Activated CD4-positive, alpha-beta T cell treated with anti-CD3 and anti-CD28 coated beads for 48 hours (primary cell): ENCODE measurements at regions not wholly inside any gene's neighbourhood (a gene's known extent, or its start where the extent isn't known, plus 50 kb on each side); places are given as distances from the start of the nearest gene placed in this dataset.
"Not testable (repeated sequence)": the region's sequence is repeated elsewhere in the genome, so short reads cannot be mapped to it uniquely, and the experiment has no call there.

ENCODE experiments used
- DNase-seq: peaks from one replicate; pipeline ENCODE4 v3.0.0-alpha.2; 2020

DNA sequence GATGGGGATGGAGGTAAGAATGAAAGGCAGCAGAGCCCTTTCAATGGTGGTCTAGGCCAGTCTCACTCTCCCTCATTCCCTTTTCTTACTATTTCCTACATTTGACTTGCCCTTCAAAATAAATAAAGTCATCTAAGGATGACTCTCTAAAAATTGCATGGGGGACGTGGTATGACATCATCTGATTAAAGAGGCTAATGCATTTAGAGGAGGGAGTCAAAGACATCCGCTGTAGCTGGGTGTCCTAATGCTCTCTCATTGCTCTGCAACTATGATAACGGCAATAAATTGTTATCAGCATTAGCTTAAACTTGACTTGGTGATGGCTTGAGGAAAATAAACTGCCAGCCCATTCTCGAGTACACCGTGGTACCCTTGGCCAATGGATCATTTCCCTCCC is 225.6 kb upstream of the PBX1 start:
- DNase-seq, result no peak

DNA sequence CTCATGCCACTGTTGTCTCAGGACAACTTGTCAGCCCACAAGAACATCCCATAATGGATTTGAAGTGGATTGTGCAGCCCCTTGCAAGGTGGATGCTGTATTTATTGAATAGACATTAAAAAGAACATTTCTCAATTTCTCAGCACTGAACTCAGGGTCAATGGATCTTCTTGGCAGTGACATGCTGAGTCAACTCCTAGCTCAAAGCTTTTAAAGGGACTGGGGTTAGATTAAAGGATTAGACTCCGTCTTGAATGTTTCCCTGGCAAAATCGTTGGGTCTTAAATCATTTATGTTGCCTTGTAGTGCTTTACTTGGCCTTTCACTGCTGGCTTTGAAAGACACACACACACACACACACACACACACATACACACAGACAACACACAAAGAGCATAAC is 221.6 kb upstream of the PBX1 start:
- no peak for DNase-seq

DNA sequence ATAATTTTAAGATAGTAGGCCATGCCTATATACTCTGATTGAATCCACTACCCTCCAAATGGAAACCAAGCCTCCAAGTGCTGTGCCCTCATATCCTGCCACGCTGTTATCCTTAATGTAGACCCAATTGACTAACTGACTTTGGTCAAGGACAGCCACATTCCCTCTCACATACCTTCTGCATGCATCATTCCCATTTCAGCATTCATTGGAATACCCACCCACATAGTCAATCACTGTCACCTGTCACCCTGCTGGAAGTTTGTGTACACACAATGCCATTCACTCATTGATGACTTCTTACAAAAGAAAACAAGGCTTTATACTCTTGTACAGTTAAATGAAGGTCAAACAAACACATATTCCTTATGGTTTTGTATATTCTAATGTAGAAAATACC is 221.1 kb upstream of the PBX1 start:
- no peak for DNase-seq

DNA sequence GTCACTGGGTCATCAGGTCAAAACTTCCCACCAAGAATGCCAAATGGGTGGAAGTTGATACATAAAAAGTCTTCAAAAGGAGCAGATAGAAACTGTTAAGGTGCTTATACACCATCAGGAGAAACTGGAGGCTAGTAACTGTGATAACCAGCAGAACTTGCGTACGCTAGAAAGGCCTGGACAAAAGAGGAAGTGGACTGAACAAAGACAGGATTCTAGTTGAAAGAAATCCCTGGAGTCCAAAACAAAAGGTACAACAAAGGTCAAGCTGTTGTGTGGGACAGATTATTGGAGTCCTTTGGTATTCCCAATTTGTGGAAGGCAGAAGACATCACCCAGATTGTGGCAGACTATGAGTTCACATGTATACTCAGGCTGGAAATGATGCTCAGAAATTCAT is 215.8 kb upstream of the PBX1 start:
- no peak for DNase-seq

DNA sequence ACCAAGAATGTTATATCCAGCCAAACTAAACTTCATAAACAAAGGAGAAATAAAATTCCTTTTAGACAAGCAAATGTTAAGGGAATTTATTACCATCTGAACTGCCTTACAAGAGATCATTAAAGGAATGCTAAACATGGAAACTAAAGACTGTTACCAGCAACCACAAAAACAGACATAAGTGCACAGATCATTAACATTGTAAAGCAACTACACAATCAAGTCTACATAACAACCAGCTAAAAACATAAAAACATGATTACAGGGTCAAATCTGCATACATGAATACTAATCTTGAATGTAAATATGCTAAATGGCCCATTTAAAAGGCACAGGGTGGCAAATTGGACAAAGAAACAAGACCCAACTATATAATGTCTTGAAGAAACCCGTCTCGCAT is 211.0 kb upstream of the PBX1 start:
- no peak for DNase-seq

DNA sequence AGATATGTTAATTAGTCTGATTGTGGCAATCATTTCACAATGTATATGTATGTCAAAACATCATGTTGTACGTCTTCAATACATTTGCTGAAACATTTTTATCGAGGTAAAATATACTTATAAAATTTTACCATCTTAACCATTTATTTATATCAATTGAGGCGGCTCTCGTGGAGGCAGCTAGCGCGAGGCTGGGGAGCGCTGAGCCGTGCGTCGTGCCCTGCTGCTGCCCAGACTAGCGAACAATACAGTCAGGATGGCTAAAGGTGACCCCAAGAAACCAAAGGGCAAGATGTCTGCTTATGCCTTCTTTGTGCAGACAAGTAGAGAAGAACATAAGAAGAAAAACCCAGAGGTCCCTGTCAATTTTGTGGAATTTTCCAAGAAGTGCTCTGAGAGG is 202.5 kb upstream of the PBX1 start:
- no peak for DNase-seq

DNA sequence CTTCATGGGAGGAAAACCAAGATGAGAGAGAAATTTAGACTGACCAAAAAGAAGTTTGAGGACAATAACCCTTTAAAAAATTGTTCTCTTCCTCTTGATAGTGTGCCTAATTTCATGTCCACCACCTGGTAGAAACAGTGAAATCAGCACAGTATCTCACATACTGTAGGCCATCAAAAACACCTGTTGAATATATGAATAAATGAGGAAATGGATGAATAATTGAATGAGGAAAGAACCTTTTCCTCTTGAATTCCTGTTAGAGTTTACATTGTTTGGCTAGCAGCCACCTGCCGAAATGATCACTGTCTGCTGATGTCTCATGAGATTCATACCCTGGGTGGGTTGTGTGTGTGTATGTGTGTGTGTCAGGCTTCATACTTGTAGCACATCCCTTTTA is 198.7 kb upstream of the PBX1 start:
- no peak for DNase-seq

DNA sequence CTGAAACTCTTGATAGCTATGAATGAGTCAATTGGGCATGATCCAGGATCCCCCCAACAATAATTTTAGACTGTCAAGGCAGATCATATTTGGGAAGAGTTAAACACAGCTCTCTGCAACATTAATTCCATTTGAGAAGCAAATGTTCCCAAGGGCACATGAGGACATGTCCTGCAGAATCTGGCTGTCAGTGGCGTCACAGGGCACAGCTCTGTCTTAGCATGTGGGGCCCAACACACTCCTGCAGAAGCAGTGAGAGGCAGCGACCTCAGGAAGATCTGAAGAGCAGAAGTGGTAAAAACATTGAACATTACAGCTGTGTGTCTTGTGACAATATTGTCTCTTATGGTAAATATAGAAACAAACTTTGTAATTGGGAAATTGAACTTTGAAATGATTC is 197.1 kb upstream of the PBX1 start:
- DNase-seq, result no peak

DNA sequence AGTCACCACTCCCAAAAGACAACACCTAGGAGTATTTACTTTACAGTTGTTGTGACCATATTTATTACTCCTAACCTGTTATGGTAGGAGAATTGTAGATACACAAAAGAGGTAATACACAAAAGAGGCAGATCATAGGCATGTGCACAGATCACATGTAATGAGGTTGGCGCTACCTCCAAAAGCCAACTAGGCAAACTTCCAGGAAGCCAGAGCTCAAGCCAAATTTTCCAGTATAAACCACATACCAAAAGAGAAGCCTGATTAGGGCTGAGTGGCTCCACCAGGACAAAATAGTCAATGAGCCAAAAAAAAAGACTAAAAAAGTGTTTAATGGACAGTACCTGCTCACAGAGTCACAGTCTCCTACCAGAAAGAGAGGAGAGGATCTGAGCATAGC is 195.0 kb upstream of the PBX1 start:
- no peak for DNase-seq

DNA sequence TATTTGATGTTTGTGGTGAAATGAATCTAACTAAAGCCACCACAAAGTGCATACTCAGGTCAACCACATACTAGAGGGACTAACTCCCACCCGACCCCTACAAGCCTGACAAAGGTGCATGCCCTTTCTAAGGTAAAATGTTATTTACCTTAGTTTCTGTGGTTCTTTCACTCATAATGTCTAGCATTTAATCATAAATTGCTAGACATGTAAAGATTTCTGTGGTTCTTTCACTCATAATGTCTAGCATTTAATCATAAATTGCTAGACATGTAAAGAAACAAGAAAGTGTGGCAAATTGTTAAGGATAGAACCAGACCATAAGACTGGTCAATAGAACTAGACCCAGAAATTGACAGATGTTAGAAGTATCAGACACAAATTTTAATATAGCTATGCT is 193.0 kb upstream of the PBX1 start:
- no peak for DNase-seq

DNA sequence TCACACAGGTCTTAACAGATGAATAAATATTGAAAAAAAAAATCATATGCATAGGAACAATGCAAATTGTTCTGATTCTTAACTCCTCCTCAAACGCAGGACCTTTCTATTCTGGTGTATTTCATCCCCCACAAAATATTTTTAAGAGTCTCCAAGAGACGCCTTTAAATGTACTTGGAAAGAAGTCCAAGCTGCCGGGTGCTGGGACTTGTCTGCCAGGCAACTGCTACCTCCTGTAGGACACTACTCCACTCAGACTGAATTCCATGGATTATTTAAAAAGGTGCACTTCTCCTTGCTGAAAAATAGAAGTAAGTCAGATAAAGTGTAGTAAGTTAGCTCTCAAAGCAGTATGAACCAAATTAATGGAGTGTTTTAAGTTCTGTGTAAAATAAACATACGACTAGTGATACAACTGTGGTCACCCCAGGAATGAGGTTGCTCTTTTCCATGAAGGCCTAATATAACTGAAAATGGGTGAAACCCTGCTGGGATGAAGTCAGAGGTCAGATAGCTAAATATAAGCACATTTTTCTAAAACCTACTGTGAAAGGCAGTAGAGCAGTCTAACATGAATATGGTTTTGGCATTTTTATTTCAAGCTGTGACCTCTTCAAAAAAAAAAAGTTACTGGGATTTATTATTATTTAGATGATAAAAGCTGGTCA is 189.2 kb upstream of the PBX1 start:
- DNase-seq, result no peak

DNA sequence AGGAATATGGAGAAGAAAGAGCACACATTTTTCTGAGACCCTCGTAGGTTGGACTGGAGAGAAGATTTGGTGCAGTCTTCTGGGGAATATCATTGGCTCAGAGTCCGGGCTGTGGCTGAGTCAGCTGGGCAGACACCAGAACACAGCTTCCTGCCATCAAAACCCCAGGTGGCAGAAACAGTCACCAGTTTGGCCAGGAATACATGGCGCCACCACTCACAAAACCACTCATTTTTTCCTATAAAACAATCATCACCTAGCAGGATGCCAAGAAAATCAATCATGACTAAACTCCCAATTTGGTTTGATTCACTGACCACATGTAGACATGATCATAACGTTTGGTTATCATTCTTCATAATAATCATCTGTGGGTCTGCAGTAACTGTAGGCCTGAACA is 178.1 kb upstream of the PBX1 start:
- DNase-seq, result no peak

DNA sequence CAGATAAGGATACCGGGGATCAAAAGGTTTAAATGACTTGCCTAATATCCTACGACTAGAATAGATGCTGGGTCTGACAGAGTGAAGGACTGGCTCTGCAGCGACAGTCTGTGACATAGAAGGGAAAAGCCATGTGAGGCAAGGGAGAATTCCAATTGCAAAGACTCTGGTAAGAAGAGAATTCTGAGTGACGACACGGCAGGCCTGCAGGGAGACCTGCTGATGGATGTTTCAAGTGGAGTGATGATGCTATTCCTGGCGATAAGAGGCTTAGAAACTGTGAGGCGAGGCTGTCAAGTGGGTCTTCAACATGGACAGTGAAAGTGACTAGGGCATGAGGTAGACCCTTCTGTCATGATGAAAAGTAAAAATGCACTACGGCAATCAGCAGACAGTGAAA is 176.6 kb upstream of the PBX1 start:
- DNase-seq, result no peak

DNA sequence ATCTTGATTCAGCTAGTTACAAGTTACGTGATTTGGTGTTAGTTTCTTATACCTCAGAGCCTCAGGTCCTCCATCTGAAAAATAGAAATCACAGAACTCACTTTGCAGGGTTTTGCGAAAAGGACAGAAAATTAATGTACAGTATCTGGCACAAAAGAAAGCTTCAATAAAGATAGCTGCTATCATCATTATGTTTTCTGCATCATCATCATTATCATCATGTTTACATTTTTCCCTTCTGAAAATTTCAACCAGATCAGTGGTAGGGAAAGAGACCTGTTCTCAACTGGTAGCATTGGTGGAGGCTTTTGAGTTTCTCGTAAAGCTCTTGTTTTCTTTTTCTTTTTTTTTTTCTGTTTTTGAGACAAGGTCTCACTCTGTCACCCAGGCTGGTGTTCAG is 174.7 kb upstream of the PBX1 start:
- DNase-seq, result no peak

DNA sequence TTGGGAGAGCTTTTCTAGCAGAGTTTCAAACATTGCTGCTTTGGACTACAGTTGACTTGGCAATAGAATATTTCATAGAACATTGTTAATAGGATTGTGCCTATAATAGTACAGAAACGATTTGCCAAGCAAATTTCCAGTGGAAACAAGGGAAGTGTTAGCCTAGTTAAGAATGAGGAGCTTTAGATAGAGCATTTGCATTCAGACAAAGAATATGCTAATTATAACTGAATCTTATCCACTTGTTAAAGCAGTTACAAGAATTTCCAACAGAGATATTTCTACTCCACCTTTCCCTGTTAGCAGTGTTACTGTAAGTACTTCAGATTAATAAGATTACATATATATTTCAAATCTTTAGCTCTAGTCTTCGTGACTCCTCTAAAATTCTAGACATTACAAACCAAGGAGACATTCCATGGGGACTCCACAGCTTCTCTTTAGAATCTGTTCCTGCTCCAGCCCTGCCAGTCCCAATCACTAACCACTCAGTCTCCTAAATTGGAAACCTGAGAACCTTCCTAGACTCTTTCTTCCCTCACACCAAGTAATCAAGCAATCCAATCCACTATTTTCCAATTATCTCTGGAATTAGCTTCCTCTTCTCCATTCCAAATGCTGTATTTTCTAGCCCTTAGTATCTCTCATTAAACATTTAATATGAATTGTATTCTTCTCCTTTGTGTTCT is 141.8 kb upstream of the PBX1 start:
- DNase-seq, result no peak

DNA sequence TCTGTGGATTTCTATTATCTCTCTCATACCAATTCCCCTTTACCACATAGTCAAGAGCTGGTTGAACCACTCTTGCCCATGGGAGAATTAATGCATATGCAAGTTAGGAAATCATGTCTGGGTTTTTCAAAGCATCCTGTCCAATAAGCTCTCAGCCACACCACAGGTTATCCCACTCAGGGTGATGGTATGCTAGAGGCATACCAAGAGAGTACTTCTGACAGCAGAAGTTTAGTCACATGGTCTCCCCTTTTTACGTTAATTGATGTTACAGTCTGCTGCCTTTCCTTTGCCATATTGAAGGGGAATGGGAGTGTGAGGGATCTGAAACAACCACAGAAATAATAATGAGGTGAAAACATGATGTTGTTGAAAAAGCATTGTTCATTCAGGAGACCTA is 135.8 kb upstream of the PBX1 start:
- no peak for DNase-seq

DNA sequence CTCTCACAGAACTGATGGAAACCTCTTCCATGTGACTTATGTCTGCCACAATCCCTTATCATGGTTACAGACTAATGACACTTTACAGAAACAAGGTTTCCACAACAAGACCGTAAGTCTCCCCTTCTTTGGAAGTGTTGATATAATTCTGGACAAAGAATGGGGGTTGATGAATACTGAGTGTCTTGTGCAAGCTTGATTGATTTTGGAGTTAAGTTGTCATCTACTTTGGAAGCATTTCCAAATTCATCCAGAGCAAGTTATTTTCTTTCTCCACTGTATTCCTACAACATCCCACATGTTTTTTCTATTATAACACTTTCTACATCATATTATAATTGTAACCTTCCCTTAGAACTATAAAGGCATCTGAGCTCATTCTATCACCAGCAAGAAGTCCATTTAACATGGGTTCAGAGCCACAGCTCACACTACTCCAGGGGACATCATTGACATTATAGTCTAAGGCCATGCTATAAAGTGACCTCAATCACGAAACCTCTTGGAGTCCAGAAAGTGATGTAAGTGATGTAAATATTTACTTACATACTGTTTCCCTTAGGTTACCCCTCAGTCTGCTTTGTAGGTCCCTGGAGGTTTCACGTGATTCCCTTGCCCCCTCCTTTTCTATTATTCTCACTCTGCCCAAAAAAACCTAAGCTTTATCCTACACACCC is 125.7 kb upstream of the PBX1 start:
- DNase-seq, result no peak

DNA sequence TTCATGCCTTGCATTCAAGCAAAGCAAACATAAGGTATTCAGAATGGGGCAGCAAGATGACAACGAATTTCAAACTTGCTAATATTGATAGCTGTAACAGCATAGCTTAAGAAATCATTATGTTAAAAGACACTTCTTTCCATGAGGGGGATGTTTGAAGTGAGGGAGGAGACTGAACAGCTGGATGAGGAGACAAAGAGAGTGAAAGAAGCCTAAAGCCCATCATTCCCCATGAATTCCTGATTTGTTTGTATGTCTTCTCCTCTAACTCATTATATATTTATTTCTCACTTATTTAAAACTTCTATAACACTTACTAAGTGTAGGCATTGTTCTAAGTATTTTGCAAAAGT is 125.2 kb upstream of the PBX1 start:
- DNase-seq, result no peak

DNA sequence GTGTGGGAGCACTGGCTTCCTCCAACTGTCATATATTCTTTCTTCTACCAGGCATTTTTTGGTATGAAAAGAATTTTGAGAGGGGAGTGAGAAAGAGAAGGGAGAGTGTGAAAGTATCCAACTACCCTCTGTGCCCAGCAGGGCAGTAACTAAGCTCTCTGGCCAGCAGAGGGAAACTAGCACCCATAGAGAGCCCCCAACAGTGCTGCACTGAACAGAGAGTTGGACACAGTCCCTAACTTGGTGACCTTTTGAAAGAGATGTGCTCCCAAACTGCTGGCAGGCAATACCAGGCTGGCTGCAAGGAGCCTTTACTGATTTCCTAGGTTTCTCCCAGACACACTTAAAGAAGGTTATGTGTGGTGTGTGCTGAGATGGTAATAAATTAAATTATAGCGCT is 118.8 kb upstream of the PBX1 start:
- DNase-seq, result no peak

DNA sequence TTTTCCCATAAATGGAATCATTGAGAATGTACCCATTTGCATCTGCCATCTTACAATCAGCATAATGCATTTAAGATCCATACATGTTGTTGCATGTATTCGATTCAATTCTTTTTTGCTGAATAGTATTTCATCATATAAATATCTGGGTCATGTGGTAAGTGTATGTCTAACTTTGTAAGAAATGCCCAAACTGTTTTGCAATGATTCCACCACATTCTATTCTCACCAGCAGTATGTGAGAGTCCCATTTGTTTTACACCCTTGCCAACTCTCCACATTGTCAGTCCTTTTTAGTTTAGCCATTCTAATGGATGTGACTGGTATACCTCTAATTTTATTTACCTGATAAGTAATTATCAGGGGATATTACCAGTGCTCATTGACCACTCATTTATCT is 115.8 kb upstream of the PBX1 start:
- DNase-seq, result no peak

DNA sequence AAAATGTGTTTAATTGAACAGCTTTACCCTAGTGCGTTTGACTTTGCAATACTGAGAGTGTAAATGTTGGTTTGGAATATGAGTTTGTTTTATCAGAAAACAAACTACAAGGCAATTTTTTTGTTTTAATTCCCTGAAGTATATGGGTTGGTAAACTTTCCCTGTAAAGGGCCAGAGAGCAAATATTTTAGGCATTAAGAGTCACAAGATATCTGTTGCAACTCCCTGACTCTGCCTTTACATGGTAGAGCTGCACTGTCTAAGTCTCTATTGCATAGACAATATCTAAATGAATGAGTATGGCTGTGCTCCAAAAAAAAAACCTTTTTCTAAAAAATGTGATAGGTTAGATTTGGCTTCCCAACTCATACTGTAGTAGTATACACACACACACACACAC is 115.1 kb upstream of the PBX1 start:
- DNase-seq, result no peak

DNA sequence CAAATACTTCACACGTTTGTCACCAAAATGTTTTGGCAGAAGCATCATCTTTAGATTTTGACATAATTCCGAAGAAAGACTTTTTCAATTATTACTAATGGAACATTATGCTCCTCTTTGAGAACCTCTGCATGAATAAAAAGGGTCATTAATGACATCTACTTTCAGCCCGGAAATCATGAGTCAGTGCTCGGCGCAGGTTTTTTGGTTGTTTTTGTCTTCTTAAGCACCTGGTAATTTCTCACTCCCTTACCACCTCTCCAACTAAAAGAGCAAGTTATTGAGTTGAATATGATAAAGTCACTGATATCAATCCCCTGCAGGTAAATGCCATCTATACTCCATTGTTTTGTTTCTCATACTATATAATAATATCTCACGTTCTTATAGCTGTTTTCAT is 113.0 kb upstream of the PBX1 start:
- no peak for DNase-seq

DNA sequence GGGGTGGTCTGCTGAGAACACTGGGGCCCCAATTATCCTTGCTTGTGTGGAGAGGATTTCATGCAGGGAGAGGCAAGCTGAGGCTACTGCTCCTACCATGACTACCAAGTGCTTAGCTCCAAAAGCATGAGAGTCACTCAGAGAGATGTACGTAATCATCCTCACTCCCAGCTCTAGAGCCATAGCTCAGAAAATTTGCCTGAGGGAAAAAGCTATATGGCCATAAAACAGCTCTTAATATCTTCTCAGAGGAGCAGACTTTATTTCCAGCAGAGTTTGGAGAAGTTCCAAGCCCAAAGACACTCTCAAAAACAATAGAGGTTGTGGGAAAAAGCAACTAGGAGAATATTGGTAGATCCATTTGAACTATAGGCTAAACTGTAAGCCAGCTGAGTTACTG is 106.4 kb upstream of the PBX1 start:
- no peak for DNase-seq

DNA sequence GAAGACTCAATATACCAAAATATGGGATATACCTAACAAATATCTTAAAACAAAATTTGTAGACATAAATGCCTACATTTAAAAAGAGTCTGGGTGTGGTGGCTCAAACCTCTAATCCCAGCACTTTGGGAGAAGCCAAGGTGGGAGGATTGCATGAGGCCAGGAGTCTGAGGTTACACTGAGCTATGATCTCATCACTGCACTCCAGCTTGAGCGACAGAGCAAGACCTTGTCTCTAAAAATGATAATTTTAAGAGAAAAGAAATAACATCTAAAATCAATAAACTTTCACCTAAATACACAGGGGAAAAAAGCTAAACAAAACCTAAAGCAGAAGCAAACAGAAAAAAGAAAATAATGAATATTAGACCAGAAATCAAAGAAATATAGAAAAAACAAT is 102.7 kb upstream of the PBX1 start:
- DNase-seq, result no peak

DNA sequence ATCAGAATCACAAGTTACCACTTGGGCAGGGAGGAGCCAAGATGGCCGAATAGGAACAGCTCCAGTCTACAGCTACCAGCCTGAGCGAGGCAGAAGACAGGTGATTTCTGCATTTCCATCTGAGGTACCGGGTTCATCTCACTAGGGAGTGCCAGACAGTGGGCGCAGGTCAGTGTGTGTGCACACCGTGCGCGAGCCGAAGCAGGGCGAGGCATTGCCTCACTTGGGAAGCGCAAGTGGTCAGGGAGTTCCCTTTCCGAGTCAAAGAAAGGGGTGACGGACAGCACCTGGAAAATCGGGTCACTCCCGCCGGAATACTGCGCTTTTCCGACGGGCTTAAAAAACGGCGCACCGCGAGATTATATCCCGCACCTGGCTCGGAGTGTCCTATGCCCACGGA is 99.8 kb upstream of the PBX1 start:
- DNase-seq, result not testable (repeated sequence)
